HG02852 (cell line): ENCODE measurements at regions not wholly inside any gene's neighbourhood (a gene's known extent, or its start where the extent isn't known, plus 50 kb on each side); places are given as distances from the start of the nearest gene placed in this dataset.

Experiments
- ATAC-seq: cut with Tn5 transposase; IDR thresholded peaks from one replicate; pipeline ENCODE4 v1.9.1; 2021; ENCODE audit warnings: mild to moderate bottlenecking, moderate library complexity; ENCODE audit not compliant: unreplicated experiment

- ATAC-seq = no peak
Observed at GRCh38 chr10:118501637-118502440, 93.6 kb downstream of the PRLHR start.

GRCh38 chr10:118501171-118501570, 94.3 kb downstream of the PRLHR start:
- no peak for ATAC-seq

- no peak for ATAC-seq
Observed at GRCh38 chr10:118500477-118501104, 94.9 kb downstream of the PRLHR start.

- ATAC-seq = no peak
Observed at GRCh38 chr10:118499186-118499585, 96.3 kb downstream of the PRLHR start.

GRCh38 chr10:118498623-118499022, 96.8 kb downstream of the PRLHR start:
- no peak for ATAC-seq

GRCh38 chr10:118497227-118497626, 98.2 kb downstream of the PRLHR start:
- no peak for ATAC-seq

- no peak for ATAC-seq
Observed at GRCh38 chr10:118496525-118496924, 98.9 kb downstream of the PRLHR start.

- ATAC-seq = no peak
Observed at GRCh38 chr10:118495499-118495898, 99.9 kb downstream of the PRLHR start.

- ATAC-seq = no peak
Observed at GRCh38 chr10:118491055-118491454, 104.4 kb downstream of the PRLHR start.

- ATAC-seq = no peak
Observed at GRCh38 chr10:118488710-118489497, 106.5 kb downstream of the PRLHR start.

GRCh38 chr10:118485641-118486040, 109.8 kb downstream of the PRLHR start:
- ATAC-seq = no peak

GRCh38 chr10:118484152-118484871, 111.1 kb downstream of the PRLHR start:
- ATAC-seq = no peak

- ATAC-seq = no peak
Observed at GRCh38 chr10:118483496-118483895, 112.0 kb downstream of the PRLHR start.

- ATAC-seq = no peak
Observed at GRCh38 chr10:118482393-118483331, 112.8 kb downstream of the PRLHR start.

GRCh38 chr10:118481871-118482270, 113.6 kb downstream of the PRLHR start:
- no peak for ATAC-seq

- ATAC-seq = no peak
Observed at GRCh38 chr10:118475214-118475613, 120.2 kb downstream of the PRLHR start.

GRCh38 chr10:118474111-118474510, 121.3 kb downstream of the PRLHR start:
- ATAC-seq = no peak

GRCh38 chr10:118473305-118473960, 122.0 kb downstream of the PRLHR start:
- ATAC-seq = no peak
